GM12878 (cell line): ENCODE measurements at regions not wholly inside any gene's neighbourhood (a gene's known extent, or its start where the extent isn't known, plus 50 kb on each side); places are given as distances from the start of the nearest gene placed in this dataset.

Source experiments
- ATF2 ChIP-seq: IDR thresholded peaks from 2 replicates; pipeline ENCODE4 v1.6.1; 2012; ENCODE audit warnings: low read length, inconsistent platforms
- CTCF ChIP-seq, 3 experiments: IDR thresholded peaks in 2 of 3; conservative IDR thresholded peaks in 1 of 3; 2 replicates each; pipeline ENCODE4 v1.5.1; 2011; ENCODE audit warnings: low read depth in 3 of 3, low read length in 3 of 3, mild to moderate bottlenecking in 3 of 3, control low read depth in 2 of 3, moderate library complexity in 2 of 3, inconsistent platforms in 1 of 3, mixed read lengths in 1 of 3; ENCODE audit not compliant: control insufficient read depth in 2 of 3, insufficient read depth in 1 of 3; ENCODE audit errors: extremely low read depth in 1 of 3
- EP300 ChIP-seq, 2 experiments: fragments of 150-350 bp in 1 of 2; IDR thresholded peaks; 2 replicates each; pipeline ENCODE4 v1.6.1; 2011 to 2012; ENCODE audit warnings: low read depth in 2 of 2, low read length in 2 of 2, borderline replicate concordance in 1 of 2, improper control_type of control experiment in 1 of 2, inconsistent platforms in 1 of 2; ENCODE audit not compliant: control insufficient read depth in 1 of 2
- EZH2 ChIP-seq: IDR thresholded peaks from 2 replicates; pipeline ENCODE4 v1.6.1; 2012; ENCODE audit warnings: low read depth, mild to moderate bottlenecking, control low read depth, inconsistent platforms, low read length, borderline replicate concordance; ENCODE audit not compliant: control insufficient read depth
- SKIL ChIP-seq: fragments of 450-650 bp; IDR thresholded peaks from 2 replicates; pipeline ENCODE4 v1.6.1; 2017; ENCODE audit warnings: mild to moderate bottlenecking, low read depth, inconsistent platforms; ENCODE audit not compliant: poor library complexity, severe bottlenecking
- TBL1XR1 ChIP-seq: IDR thresholded peaks from 2 replicates; pipeline ENCODE4 v1.6.1; 2012; ENCODE audit warnings: low read depth, low read length, improper control_type of control experiment

DNA sequence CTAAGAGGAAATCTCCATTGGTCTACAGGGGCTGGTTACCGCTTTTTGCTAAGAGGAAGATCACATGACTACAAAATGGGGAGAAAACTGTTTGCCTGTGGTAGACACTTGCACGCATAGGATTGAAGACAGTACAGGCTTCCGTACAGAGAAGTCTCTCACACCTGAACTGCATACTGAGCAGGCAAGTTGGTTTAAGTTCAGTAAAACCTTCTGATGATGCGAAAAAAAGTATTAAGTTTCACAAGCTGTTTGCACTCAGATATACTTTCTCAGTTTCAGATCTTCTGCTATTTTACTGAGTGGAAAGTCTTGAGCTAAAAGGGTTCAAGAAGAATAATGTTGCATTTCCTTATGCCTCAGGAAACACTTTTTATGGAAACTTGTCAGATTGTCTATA lies 292.2 kb upstream of the MC4R start:
- no peak for TF ChIP-seq CTCF (IDR thresholded peaks at IDR 0.05 in 2 of 3, conservative IDR thresholded peaks at IDR 0.05 in 1 of 3; ENCODE audit: control insufficient read depth in 2 of 3, extremely low read depth in 1 of 3, insufficient read depth in 1 of 3, low read depth in 3 of 3, low read length in 3 of 3)
- TF ChIP-seq SKIL, result no peak
- no peak for TF ChIP-seq EP300 (IDR thresholded peaks at IDR 0.05; ENCODE audit: borderline replicate concordance in 1 of 2, control insufficient read depth in 1 of 2, low read depth in 2 of 2, low read length in 2 of 2)
- no peak for TF ChIP-seq EZH2
- no peak for TF ChIP-seq ATF2
- no peak for TF ChIP-seq TBL1XR1
